GM18517 (cell line): ENCODE measurements at regions not wholly inside any gene's neighbourhood (a gene's known extent, or its start where the extent isn't known, plus 50 kb on each side); places are given as distances from the start of the nearest gene placed in this dataset.
"Not testable (repeated sequence)": the region's sequence is repeated elsewhere in the genome, so short reads cannot be mapped to it uniquely, and the experiment has no call there.

Source experiments
- ATAC-seq: cut with Tn5 transposase; IDR thresholded peaks from one replicate; pipeline ENCODE4 v1.9.1; 2021; ENCODE audit warnings: mild to moderate bottlenecking, moderate library complexity; ENCODE audit not compliant: unreplicated experiment

GRCh38 chr5:130845049-130845765 lies 319.8 kb downstream of the HINT1 start:
- ATAC-seq = no peak

- peak; percentile 74 for ATAC-seq
Observed at GRCh38 chr5:130836729-130837649, 328.1 kb downstream of the HINT1 start.

GRCh38 chr5:130817598-130818384 lies 347.3 kb downstream of the HINT1 start:
- ATAC-seq = not testable (repeated sequence)

- no peak for ATAC-seq
Observed at GRCh38 chr5:130815246-130815645, 349.8 kb downstream of the HINT1 start.

GRCh38 chr5:130808691-130809090 lies 356.4 kb downstream of the HINT1 start:
- ATAC-seq = no peak

GRCh38 chr5:130805648-130806047 lies 359.4 kb downstream of the HINT1 start:
- no peak for ATAC-seq

- no peak for ATAC-seq
Observed at GRCh38 chr5:130805036-130805435, 360.0 kb downstream of the HINT1 start.

- no peak for ATAC-seq
Observed at GRCh38 chr5:130801963-130802362, 363.1 kb downstream of the HINT1 start.

GRCh38 chr5:130799015-130799414 lies 366.0 kb downstream of the HINT1 start:
- no peak for ATAC-seq

GRCh38 chr5:130797303-130797702 lies 367.8 kb downstream of the HINT1 start:
- ATAC-seq = no peak

- ATAC-seq = no peak
Observed at GRCh38 chr5:130796902-130797301, 368.2 kb downstream of the HINT1 start.

- ATAC-seq = no peak
Observed at GRCh38 chr5:130796032-130796431, 369.0 kb downstream of the HINT1 start.

GRCh38 chr5:130795037-130795436 lies 370.0 kb downstream of the HINT1 start:
- no peak for ATAC-seq

GRCh38 chr5:130777794-130778193 lies 387.3 kb downstream of the HINT1 start:
- no peak for ATAC-seq

GRCh38 chr5:130773813-130774212 lies 391.2 kb downstream of the HINT1 start:
- ATAC-seq = no peak

- no peak for ATAC-seq
Observed at GRCh38 chr5:130762031-130762430, 403.0 kb downstream of the HINT1 start.

- ATAC-seq = no peak
Observed at GRCh38 chr5:130759061-130759460, 406.0 kb downstream of the HINT1 start.

GRCh38 chr5:130747556-130747955 lies 417.5 kb downstream of the HINT1 start:
- no peak for ATAC-seq

- ATAC-seq = not testable (repeated sequence)
Observed at GRCh38 chr5:130746641-130747040, 418.4 kb downstream of the HINT1 start.

GRCh38 chr5:130743092-130743491 lies 422.0 kb downstream of the HINT1 start:
- no peak for ATAC-seq

- no peak for ATAC-seq
Observed at GRCh38 chr5:130740047-130740569, 424.9 kb downstream of the HINT1 start.
